ENCODE measurements at regions not wholly inside any gene's neighbourhood (a gene's known extent, or its start where the extent isn't known, plus 50 kb on each side); places are given as distances from the start of the nearest gene placed in this dataset.

- no peak for TF ChIP-seq EZH2 (IDR thresholded peaks at IDR 0.05; ENCODE audit: low read length, unreplicated experiment)
- TF ChIP-seq CTCF (conservative IDR thresholded peaks at IDR 0.05; ENCODE audit: low read depth, low read length) = no peak
- no peak for TF ChIP-seq EZH2phosphoT487 (IDR thresholded peaks at IDR 0.05; ENCODE audit: borderline replicate concordance, low read length)
- Histone ChIP-seq H3K27me3 (ENCODE audit: low read length) (no peaks in the 10 kb centered on the region), H3K4me2 (ENCODE audit: low read length) (no peak overlapping the region), H3K4me1 (ENCODE audit: insufficient read depth, low read length) (peaks cover 11% of the 10 kb centered on the region), H3K9ac (ENCODE audit: low read length) (no peak overlapping the region), H3K27ac (ENCODE audit: low read length) (no peak overlapping the region), H3K9me3 (ENCODE audit: low read length) (no peaks in the 10 kb centered on the region), H3K79me2 (ENCODE audit: low read length) (no peaks in the 10 kb centered on the region), H2AFZ (ENCODE audit: low read length) (no peak overlapping the region), H3F3A (ENCODE audit: low read length, unreplicated experiment) (no peaks in the 10 kb centered on the region), H3K9me2 (replicated peaks; ENCODE audit: low read length) (no peaks in the 10 kb centered on the region), H3K4me3 (ENCODE audit: low read length) (no peak overlapping the region), H3K36me3 (ENCODE audit: low read depth, low read length) (no peaks in the 10 kb centered on the region), H4K20me1 (ENCODE audit: low read length) (no peaks in the 10 kb centered on the region)
- intact Hi-C loops (cut with micrococcal nuclease) = loop anchor here (5.0 to 10.0 kb wide), 2 partner anchors 294 to 319 kb away; no protein-coding TSS in a partner anchor
- DNase-seq = no peak
- POLR2A ChIA-PET (ENCODE audit: unreplicated experiment) = no interaction called here
- CTCF ChIA-PET = no interaction called here
- no peak for ATAC-seq
- BruUV-seq (replicated peaks) = no TSS peak
Measured at GRCh38 chr21:14736162-14736561, 190.0 kb upstream of the SAMSN1 start.

- no peak overlapping the region for H3K4me2 ChIP-seq (ENCODE audit: low read length)
- no peaks in the 10 kb centered on the region for H3K79me2 ChIP-seq (ENCODE audit: low read length)
- ATAC-seq (no peak), DNase-seq (no peak)
- H3K4me1 ChIP-seq (ENCODE audit: insufficient read depth, low read length) = no peaks in the 10 kb centered on the region
- no peak overlapping the region for H3K27ac ChIP-seq (ENCODE audit: low read length)
- intact Hi-C loops (cut with micrococcal nuclease) = loop anchor here (5.0 to 10.0 kb wide), 2 partner anchors 293 to 320 kb away; no protein-coding TSS in a partner anchor
- H3K36me3 ChIP-seq (ENCODE audit: low read depth, low read length) = no peaks in the 10 kb centered on the region
- BruUV-seq (replicated peaks) = no TSS peak
- ChIA-PET CTCF (no interaction called here), POLR2A (ENCODE audit: unreplicated experiment) (no interaction called here)
- H3K9me2 ChIP-seq (replicated peaks; ENCODE audit: low read length) = no peaks in the 10 kb centered on the region
- TF ChIP-seq CTCF (conservative IDR thresholded peaks at IDR 0.05; ENCODE audit: low read depth, low read length) (no peak), EZH2 (IDR thresholded peaks at IDR 0.05; ENCODE audit: low read length, unreplicated experiment) (no peak), EZH2phosphoT487 (IDR thresholded peaks at IDR 0.05; ENCODE audit: borderline replicate concordance, low read length) (no peak)
- no peaks in the 10 kb centered on the region for H4K20me1 ChIP-seq (ENCODE audit: low read length)
- no peaks in the 10 kb centered on the region for H3K9me3 ChIP-seq (ENCODE audit: low read length)
- H3K27me3 ChIP-seq (ENCODE audit: low read length) = no peaks in the 10 kb centered on the region
- no peak overlapping the region for H3K4me3 ChIP-seq (ENCODE audit: low read length)
- no peaks in the 10 kb centered on the region for H3F3A ChIP-seq (ENCODE audit: low read length, unreplicated experiment)
- no peak overlapping the region for H2AFZ ChIP-seq (ENCODE audit: low read length)
- no peak overlapping the region for H3K9ac ChIP-seq (ENCODE audit: low read length)
Measured at GRCh38 chr21:14734833-14735232, 188.7 kb upstream of the SAMSN1 start.

GRCh38 chr21:14734191-14734590 is 188.1 kb upstream of the SAMSN1 start:
- Histone ChIP-seq H3K4me3 (ENCODE audit: low read length) (no peak overlapping the region), H3K9ac (ENCODE audit: low read length) (no peak overlapping the region), H3K9me2 (replicated peaks; ENCODE audit: low read length) (no peaks in the 10 kb centered on the region), H3K4me1 (ENCODE audit: insufficient read depth, low read length) (no peaks in the 10 kb centered on the region), H2AFZ (ENCODE audit: low read length) (no peak overlapping the region), H3K4me2 (ENCODE audit: low read length) (no peak overlapping the region), H3K9me3 (ENCODE audit: low read length) (no peaks in the 10 kb centered on the region), H3K36me3 (ENCODE audit: low read depth, low read length) (no peaks in the 10 kb centered on the region), H3K27me3 (ENCODE audit: low read length) (no peaks in the 10 kb centered on the region), H4K20me1 (ENCODE audit: low read length) (no peaks in the 10 kb centered on the region), H3K79me2 (ENCODE audit: low read length) (no peaks in the 10 kb centered on the region), H3K27ac (ENCODE audit: low read length) (no peak overlapping the region), H3F3A (ENCODE audit: low read length, unreplicated experiment) (no peaks in the 10 kb centered on the region)
- DNase-seq (no peak), ATAC-seq (no peak)
- POLR2A ChIA-PET (ENCODE audit: unreplicated experiment) = no interaction called here
- no TSS peak for BruUV-seq (replicated peaks)
- CTCF ChIA-PET = no interaction called here
- intact Hi-C loops (cut with micrococcal nuclease) = loop anchor here (10.0 kb wide), 1 partner anchor 321 kb away; no protein-coding TSS in a partner anchor
- no peak for TF ChIP-seq EZH2 (IDR thresholded peaks at IDR 0.05; ENCODE audit: low read length, unreplicated experiment)
- TF ChIP-seq CTCF (conservative IDR thresholded peaks at IDR 0.05; ENCODE audit: low read depth, low read length) = no peak
- TF ChIP-seq EZH2phosphoT487 (IDR thresholded peaks at IDR 0.05; ENCODE audit: borderline replicate concordance, low read length) = no peak
